Muscle layer of colon (tissue), 2 donors: ENCODE measurements at regions not wholly inside any gene's neighbourhood (a gene's known extent, or its start where the extent isn't known, plus 50 kb on each side); places are given as distances from the start of the nearest gene placed in this dataset.
"Not testable (repeated sequence)": the region's sequence is repeated elsewhere in the genome, so short reads cannot be mapped to it uniquely, and the experiment has no call there.

Source experiments
- H3K27ac ChIP-seq: one replicate; pipeline ENCODE4 v1.7.0; 2013; ENCODE audit warnings: low read depth, mild to moderate bottlenecking, low read length, moderate library complexity
- H3K27me3 ChIP-seq, 2 donors: one replicate each; pipeline ENCODE4 v1.7.0; 2013; ENCODE audit warnings: low read length in 2 of 2, mild to moderate bottlenecking in 2 of 2; ENCODE audit not compliant: insufficient read depth in 2 of 2, control insufficient read depth in 1 of 2
- H3K36me3 ChIP-seq: one replicate; pipeline ENCODE4 v1.7.0; 2013; ENCODE audit warnings: mild to moderate bottlenecking, low read length; ENCODE audit not compliant: insufficient read depth
- H3K4me1 ChIP-seq: one replicate; pipeline ENCODE4 v1.7.0; 2013; ENCODE audit warnings: mild to moderate bottlenecking, low read length; ENCODE audit not compliant: insufficient read depth
- H3K4me3 ChIP-seq, 2 donors: one replicate each; pipeline ENCODE4 v1.7.0; 2013; ENCODE audit warnings: low read length in 2 of 2, low read depth in 1 of 2, mild to moderate bottlenecking in 1 of 2, moderate library complexity in 1 of 2
- H3K9ac ChIP-seq: one replicate; pipeline ENCODE4 v1.7.0; 2013; ENCODE audit warnings: low read length
- H3K9me3 ChIP-seq: one replicate; pipeline ENCODE4 v1.7.0; 2013; ENCODE audit warnings: mild to moderate bottlenecking, low read length
- donor health status: abdominal sarcoma.
- donor health status: Adenocarcinoma of cecum.

DNA sequence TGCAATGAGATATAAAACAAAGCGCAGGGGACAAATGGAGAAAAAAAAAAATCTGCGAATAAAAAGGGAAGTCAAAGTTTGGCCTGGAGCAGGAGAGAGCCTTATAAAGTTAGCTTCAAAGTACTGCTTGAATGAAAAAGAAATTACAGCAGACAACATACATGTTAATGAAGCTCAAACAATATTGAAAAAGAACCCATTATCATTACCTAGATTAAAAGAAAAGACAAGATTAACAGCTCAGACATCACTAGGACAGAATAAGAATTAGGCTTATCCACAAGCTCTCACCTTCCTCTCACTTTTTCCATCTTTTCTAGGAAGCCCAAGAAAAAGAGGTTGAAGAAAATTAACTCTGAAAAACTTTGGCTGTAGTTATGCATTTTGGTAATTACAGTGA, 503.5 kb downstream of the ETNK1 start:
- Histone ChIP-seq H3K9ac (no peak overlapping the region), H3K36me3 (no peaks in the 10 kb centered on the region), H3K27ac (no peak overlapping the region), H3K27me3 (no peaks in the 10 kb centered on the region), H3K4me1 (no peaks in the 10 kb centered on the region), H3K4me3 (no peak overlapping the region), H3K9me3 (no peaks in the 10 kb centered on the region)

DNA sequence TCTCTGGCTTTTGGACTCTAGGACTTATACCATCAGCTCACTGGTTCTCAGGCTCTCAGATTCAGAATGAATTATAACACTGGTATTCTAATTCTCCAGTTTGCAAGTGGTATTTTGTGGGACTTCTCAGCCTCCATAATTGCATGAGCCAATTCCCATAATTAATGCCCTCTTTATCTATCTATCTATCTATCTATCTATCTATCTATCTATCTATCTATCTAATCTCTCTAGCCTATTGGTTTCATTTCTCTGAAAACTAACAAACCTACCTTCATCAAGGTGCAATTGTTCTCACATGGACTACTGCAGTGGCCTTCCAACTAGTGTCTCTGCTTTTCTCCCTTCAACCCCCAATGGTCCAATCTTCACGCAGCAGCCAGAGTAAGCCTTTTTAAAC, 507.4 kb downstream of the ETNK1 start:
- H3K36me3 ChIP-seq: no peaks in the 10 kb centered on the region
- no peaks in the 10 kb centered on the region for H3K4me1 ChIP-seq
- H3K27me3 ChIP-seq: no peaks in the 10 kb centered on the region
- H3K4me3 ChIP-seq: no peak overlapping the region
- no peak overlapping the region for H3K27ac ChIP-seq
- H3K9ac ChIP-seq: no peak overlapping the region
- no peaks in the 10 kb centered on the region for H3K9me3 ChIP-seq

- no peaks in the 10 kb centered on the region for H3K9me3 ChIP-seq
- H3K4me3 ChIP-seq: no peak overlapping the region
- H3K27ac ChIP-seq: no peak overlapping the region
- no peak overlapping the region for H3K9ac ChIP-seq
- H3K27me3 ChIP-seq: no peaks in the 10 kb centered on the region
- no peaks in the 10 kb centered on the region for H3K4me1 ChIP-seq
- H3K36me3 ChIP-seq: no peaks in the 10 kb centered on the region
Observed at GRCh38 chr12:23133471-23133870, 508.5 kb downstream of the ETNK1 start.

- Histone ChIP-seq H3K4me3 (no peak overlapping the region), H3K36me3 (no peaks in the 10 kb centered on the region), H3K27ac (no peak overlapping the region), H3K27me3 (no peaks in the 10 kb centered on the region), H3K9me3 (no peaks in the 10 kb centered on the region), H3K4me1 (no peaks in the 10 kb centered on the region), H3K9ac (no peak overlapping the region)
Observed at GRCh38 chr12:23139026-23139425, 514.1 kb downstream of the ETNK1 start.

DNA sequence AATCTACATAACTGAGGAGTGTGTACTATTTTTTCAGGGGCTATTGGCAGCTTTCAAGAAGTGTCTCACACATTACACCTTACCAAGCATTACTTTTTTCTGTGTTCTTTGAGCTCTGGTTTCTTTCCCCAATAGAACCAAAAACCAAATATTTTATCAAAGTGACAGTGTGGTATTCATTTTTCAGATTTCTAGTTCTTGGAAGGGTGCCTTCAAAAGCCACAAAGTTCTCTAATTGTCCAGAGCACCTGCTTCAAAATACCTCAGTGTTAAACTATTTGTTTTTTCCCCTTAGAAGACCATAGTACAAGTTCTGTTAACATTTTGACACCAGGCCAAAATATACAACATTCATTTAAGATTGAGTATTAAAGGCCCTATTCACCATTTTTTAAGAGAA, 515.7 kb downstream of the ETNK1 start:
- no peaks in the 10 kb centered on the region for H3K27me3 ChIP-seq
- no peak overlapping the region for H3K9ac ChIP-seq
- H3K9me3 ChIP-seq: no peaks in the 10 kb centered on the region
- H3K4me1 ChIP-seq: no peaks in the 10 kb centered on the region
- no peak overlapping the region for H3K27ac ChIP-seq
- H3K4me3 ChIP-seq: no peak overlapping the region
- no peaks in the 10 kb centered on the region for H3K36me3 ChIP-seq

- H3K9me3 ChIP-seq: no peaks in the 10 kb centered on the region
- H3K4me1 ChIP-seq: no peaks in the 10 kb centered on the region
- no peak overlapping the region for H3K27ac ChIP-seq
Observed at GRCh38 chr12:23141335-23141734, 516.4 kb downstream of the ETNK1 start.

DNA sequence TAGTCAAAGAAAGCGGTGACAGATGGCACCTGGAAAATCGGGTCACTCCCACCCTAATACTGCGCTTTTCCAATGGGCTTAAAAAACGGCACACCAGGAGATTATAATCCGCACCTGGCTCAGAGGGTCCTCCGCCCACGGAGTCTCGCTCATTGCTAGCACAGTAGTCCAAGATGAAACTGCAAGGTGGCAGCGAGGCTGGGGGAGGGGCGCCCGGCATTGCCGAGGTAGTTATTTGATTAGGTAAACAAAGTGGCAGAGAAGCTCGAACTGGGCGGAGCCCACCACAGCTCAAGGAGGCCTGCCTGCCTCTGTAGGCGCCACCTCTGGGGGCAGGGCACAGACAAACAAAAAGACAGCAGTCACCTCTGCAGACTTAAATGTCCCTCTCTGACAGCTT, 521.1 kb downstream of the ETNK1 start:
- not testable (repeated sequence) for H3K4me3 ChIP-seq, H3K9ac ChIP-seq, H3K36me3 ChIP-seq, H3K4me1 ChIP-seq, H3K27me3 ChIP-seq, H3K27ac ChIP-seq, H3K9me3 ChIP-seq

More at GRCh38 chr12:23141335-23141734, 516.4 kb downstream of the ETNK1 start:
- Histone ChIP-seq H3K36me3 (no peaks in the 10 kb centered on the region), H3K4me3 (no peak overlapping the region), H3K9ac (no peak overlapping the region), H3K27me3 (no peaks in the 10 kb centered on the region)

DNA sequence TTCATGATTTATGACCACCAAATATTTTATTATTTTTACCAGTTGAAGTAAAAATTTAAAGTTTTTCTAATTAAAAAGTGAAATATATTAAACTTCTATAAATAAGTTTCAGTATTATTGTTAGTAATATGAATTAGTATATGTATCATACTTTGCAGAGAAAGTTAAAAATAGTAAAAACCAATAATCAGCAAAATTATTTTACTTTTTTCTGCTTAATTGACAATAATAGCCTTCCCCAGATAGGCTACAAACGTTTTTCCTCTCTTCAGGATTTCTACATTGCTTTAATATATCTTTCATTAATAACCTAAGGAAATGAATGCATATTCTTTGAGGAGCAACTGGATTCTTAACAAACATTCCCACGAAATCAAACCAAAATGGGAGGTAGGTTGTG, 543.5 kb downstream of the ETNK1 start:
- Histone ChIP-seq H3K4me1 (no peaks in the 10 kb centered on the region), H3K9me3 (no peaks in the 10 kb centered on the region), H3K27me3 (no peaks in the 10 kb centered on the region), H3K27ac (no peak overlapping the region), H3K4me3 (no peak overlapping the region), H3K36me3 (no peaks in the 10 kb centered on the region), H3K9ac (no peak overlapping the region)

GRCh38 chr12:23169012-23169695, 544.2 kb downstream of the ETNK1 start:
- Histone ChIP-seq H3K27ac (no peak overlapping the region), H3K36me3 (no peaks in the 10 kb centered on the region)

GRCh38 chr12:23169696-23170013, 544.7 kb downstream of the ETNK1 start:
- no peaks in the 10 kb centered on the region for H3K9me3 ChIP-seq
- no peak overlapping the region for H3K4me3 ChIP-seq
- H3K9ac ChIP-seq: no peak overlapping the region
- no peak overlapping the region for H3K27ac ChIP-seq
- no peaks in the 10 kb centered on the region for H3K4me1 ChIP-seq
- no peaks in the 10 kb centered on the region for H3K36me3 ChIP-seq
- H3K27me3 ChIP-seq: no peaks in the 10 kb centered on the region

More at GRCh38 chr12:23169012-23169695, 544.2 kb downstream of the ETNK1 start:
- H3K9me3 ChIP-seq: no peaks in the 10 kb centered on the region
- no peaks in the 10 kb centered on the region for H3K27me3 ChIP-seq
- H3K9ac ChIP-seq: no peak overlapping the region
- no peak overlapping the region for H3K4me3 ChIP-seq
- no peaks in the 10 kb centered on the region for H3K4me1 ChIP-seq

DNA sequence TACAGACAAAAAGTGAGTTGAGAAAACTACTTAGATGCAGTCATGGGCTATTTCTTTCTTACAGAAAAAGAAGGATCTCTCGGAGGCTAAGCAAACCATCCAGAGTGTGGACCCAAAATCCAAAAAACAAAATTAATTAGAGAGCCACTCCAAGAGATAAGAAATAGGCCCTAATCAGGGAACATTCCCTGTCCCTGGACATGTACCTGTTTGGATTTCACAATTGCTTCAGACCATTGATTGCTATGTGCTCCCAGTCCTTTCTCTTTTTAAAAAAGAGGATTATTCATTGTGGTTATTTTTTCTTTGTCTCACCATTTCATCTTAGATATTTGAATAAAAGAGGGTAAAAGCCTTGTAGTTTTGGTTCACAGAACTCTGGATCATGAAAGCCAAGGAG, 549.9 kb downstream of the ETNK1 start:
- no peaks in the 10 kb centered on the region for H3K36me3 ChIP-seq
- no peak overlapping the region for H3K27ac ChIP-seq
- H3K27me3 ChIP-seq: no peaks in the 10 kb centered on the region
- no peaks in the 10 kb centered on the region for H3K9me3 ChIP-seq
- no peaks in the 10 kb centered on the region for H3K4me1 ChIP-seq
- no peak overlapping the region for H3K9ac ChIP-seq
- no peak overlapping the region for H3K4me3 ChIP-seq

- Histone ChIP-seq H3K27ac (no peak overlapping the region), H3K27me3 (no peaks in the 10 kb centered on the region), H3K4me1 (no peaks in the 10 kb centered on the region), H3K36me3 (no peaks in the 10 kb centered on the region), H3K9me3 (no peaks in the 10 kb centered on the region), H3K9ac (no peak overlapping the region), H3K4me3 (no peak overlapping the region)
Observed at GRCh38 chr12:23185346-23185745, 560.4 kb downstream of the ETNK1 start.
